Esophagus squamous epithelium (tissue), 5 donors: ENCODE measurements at regions not wholly inside any gene's neighbourhood (a gene's known extent, or its start where the extent isn't known, plus 50 kb on each side); places are given as distances from the start of the nearest gene placed in this dataset.
A peak's percentile ranks its signal among the peaks of the same experiment; 100 is the strongest.
"Not testable (repeated sequence)": the region's sequence is repeated elsewhere in the genome, so short reads cannot be mapped to it uniquely, and the experiment has no call there.

Source experiments
- DNase-seq: peaks from one replicate; lab custom pipeline; 2025; lab: John Stamatoyannopoulos, UW
- H3K27ac ChIP-seq, 4 donors: fragments of 200-600 bp; sonication (generic); one replicate each; pipeline ENCODE4 v1.5.1; 2016 to 2019; ENCODE audit warnings: mild to moderate bottlenecking in 1 of 4
- H3K27me3 ChIP-seq, 4 donors: fragments of 200-600 bp; sonication (generic); 1 replicate in 3 of 4; 2 replicates in 1 of 4; pipeline versions ENCODE4 v1.5.1 to v1.6.0; 2017 to 2021; ENCODE audit warnings: antibody characterized with exemption in 1 of 4
- H3K36me3 ChIP-seq, 3 donors: fragments of 200-600 bp; sonication (generic); one replicate each; pipeline ENCODE4 v1.5.1; 2016 to 2019
- H3K4me1 ChIP-seq, 3 donors: fragments of 200-600 bp; sonication (generic); one replicate each; pipeline ENCODE4 v1.5.1; 2017 to 2019
- H3K4me3 ChIP-seq, 4 donors: fragments of 200-600 bp; sonication (generic); 1 replicate in 3 of 4; 2 replicates in 1 of 4; pipeline ENCODE4 v1.5.1; 2016 to 2019; ENCODE audit warnings: mild to moderate bottlenecking in 2 of 4, moderate library complexity in 1 of 4
- H3K9me3 ChIP-seq, 3 donors: fragments of 200-600 bp; sonication (generic); one replicate each; pipeline ENCODE4 v1.5.1; 2016 to 2019
- CTCF ChIP-seq, 6 experiments: fragments of 450-650 bp in 4 of 6; fragments of 200-600 bp in 2 of 6; sonication (generic) in 2 of 6; IDR thresholded peaks; one replicate each; pipeline ENCODE4 v1.5.1; 2016 to 2019; ENCODE audit warnings: antibody characterized with exemption in 6 of 6, mild to moderate bottlenecking in 4 of 6, moderate library complexity in 4 of 6
- POLR2A ChIP-seq, 4 donors: fragments of 450-650 bp; IDR thresholded peaks; one replicate each; pipeline ENCODE4 v1.6.1; 2017; ENCODE audit warnings: antibody characterized with exemption in 4 of 4, mild to moderate bottlenecking in 4 of 4, moderate library complexity in 3 of 4
- WGBS, 2 donors: methylation state at CpG; one replicate each; pipeline ENCODE4 v1.1.5; 2018; 5-methylcytosine and 5-hydroxymethylcytosine counted together
- intact Hi-C: fragments of 100-400 bp; cut with DNase I; formaldehyde crosslinking; loops from one replicate; pipeline ENCODE4 v1.15.0; 2022
- donor health status: DM: yes; HTN: yes; CAD: no.

GRCh38 chr11:27230192-27230572 lies 132.8 kb downstream of the CCDC34 start:
- H3K27ac ChIP-seq = no peak overlapping the region

GRCh38 chr11:27229511-27230191 lies 133.4 kb downstream of the CCDC34 start:
- intact Hi-C loops = no loop called here
- H3K4me1 ChIP-seq = peaks cover 4 to 53% (median 13%) of the 10 kb centered on the region in 3 donors
- no peak overlapping the region for H3K27ac ChIP-seq
- H3K27me3 ChIP-seq = peaks cover 0 to 4% (median 0%) of the 10 kb centered on the region in 4 donors
- no peaks in the 10 kb centered on the region for H3K36me3 ChIP-seq
- no peak overlapping the region for H3K4me3 ChIP-seq
- no peaks in the 10 kb centered on the region for H3K9me3 ChIP-seq
- 40 to 61% methylated on average over 2 of the region's 2 CpGs for WGBS, 2 donors
- DNase-seq = no peak
- TF ChIP-seq CTCF (IDR thresholded peaks at IDR 0.05) (no peak), POLR2A (IDR thresholded peaks at IDR 0.05) (no peak)

More at GRCh38 chr11:27230192-27230572, 132.8 kb downstream of the CCDC34 start:
- Histone ChIP-seq H3K36me3 (no peaks in the 10 kb centered on the region), H3K4me3 (no peak overlapping the region), H3K4me1 (peaks cover 4 to 53% (median 13%) of the 10 kb centered on the region in 3 donors), H3K27me3 (peaks cover 0 to 4% (median 0%) of the 10 kb centered on the region in 4 donors), H3K9me3 (no peaks in the 10 kb centered on the region)
- no peak for TF ChIP-seq CTCF (IDR thresholded peaks at IDR 0.05)
- no peak for TF ChIP-seq POLR2A (IDR thresholded peaks at IDR 0.05)
- intact Hi-C loops = no loop called here
- WGBS, 2 donors = 71 to 77% methylated on average over 1 of the region's 1 CpG
- no peak for DNase-seq

- peaks cover 0 to 4% (median 0%) of the 10 kb centered on the region in 4 donors for H3K27me3 ChIP-seq
- no peak for DNase-seq
- no peaks in the 10 kb centered on the region for H3K9me3 ChIP-seq
- H3K27ac ChIP-seq = peak overlapping the region in 2 of 4 donors; percentile 66 to 75
- TF ChIP-seq CTCF (IDR thresholded peaks at IDR 0.05) (no peak), POLR2A (IDR thresholded peaks at IDR 0.05) (no peak)
- intact Hi-C loops = no loop called here
- peaks cover 4 to 53% (median 13%) of the 10 kb centered on the region in 3 donors for H3K4me1 ChIP-seq
- 18 to 32% methylated on average over 2 of the region's 2 CpGs for WGBS, 2 donors
- H3K36me3 ChIP-seq = no peaks in the 10 kb centered on the region
- H3K4me3 ChIP-seq = no peak overlapping the region
Measured at GRCh38 chr11:27228906-27229290, 134.1 kb downstream of the CCDC34 start.

GRCh38 chr11:27228232-27228905 lies 134.6 kb downstream of the CCDC34 start:
- Histone ChIP-seq H3K27me3 (peaks cover 0 to under 1% (median 0%) of the 10 kb centered on the region in 4 donors), H3K4me1 (peaks cover 4 to 53% (median 13%) of the 10 kb centered on the region in 3 donors), H3K36me3 (no peaks in the 10 kb centered on the region), H3K27ac (peak overlapping the region; percentile 7 to 75 (median 60)), H3K9me3 (no peaks in the 10 kb centered on the region), H3K4me3 (no peak overlapping the region)
- TF ChIP-seq POLR2A (IDR thresholded peaks at IDR 0.05) = no peak
- no peak for TF ChIP-seq CTCF (IDR thresholded peaks at IDR 0.05)
- 24 to 31% methylated on average over 7 of the region's 7 CpGs for WGBS, 2 donors
- intact Hi-C loops = no loop called here
- DNase-seq = no peak

GRCh38 chr11:27227736-27228135 lies 135.3 kb downstream of the CCDC34 start:
- Histone ChIP-seq H3K9me3 (no peaks in the 10 kb centered on the region), H3K27me3 (no peaks in the 10 kb centered on the region), H3K36me3 (no peaks in the 10 kb centered on the region), H3K4me3 (no peak overlapping the region), H3K27ac (peak overlapping the region; percentile 7 to 75 (median 60)), H3K4me1 (peaks cover 4 to 53% (median 13%) of the 10 kb centered on the region in 3 donors)
- 19 to 30% methylated on average over 5 of the region's 5 CpGs for WGBS, 2 donors
- intact Hi-C loops = no loop called here
- no peak for DNase-seq
- TF ChIP-seq POLR2A (IDR thresholded peaks at IDR 0.05) (no peak), CTCF (IDR thresholded peaks at IDR 0.05) (no peak)

- intact Hi-C loops, H3K27me3 ChIP-seq, H3K36me3 ChIP-seq, DNase-seq, H3K9me3 ChIP-seq, H3K4me3 ChIP-seq, H3K27ac ChIP-seq: not testable (repeated sequence)
- peaks cover 10 to 45% (median 35%) of the 10 kb centered on the region in 3 donors for H3K4me1 ChIP-seq
- WGBS, 2 donors = 79% methylated on average over 6 of the region's 24 CpGs; no CpG with 5 or more reads in 1 of the 2 donors
Measured at GRCh38 chr11:27219487-27220039, 143.5 kb downstream of the CCDC34 start.
